ENCODE measurements at regions not wholly inside any gene's neighbourhood (a gene's known extent, or its start where the extent isn't known, plus 50 kb on each side); places are given as distances from the start of the nearest gene placed in this dataset.

DNA sequence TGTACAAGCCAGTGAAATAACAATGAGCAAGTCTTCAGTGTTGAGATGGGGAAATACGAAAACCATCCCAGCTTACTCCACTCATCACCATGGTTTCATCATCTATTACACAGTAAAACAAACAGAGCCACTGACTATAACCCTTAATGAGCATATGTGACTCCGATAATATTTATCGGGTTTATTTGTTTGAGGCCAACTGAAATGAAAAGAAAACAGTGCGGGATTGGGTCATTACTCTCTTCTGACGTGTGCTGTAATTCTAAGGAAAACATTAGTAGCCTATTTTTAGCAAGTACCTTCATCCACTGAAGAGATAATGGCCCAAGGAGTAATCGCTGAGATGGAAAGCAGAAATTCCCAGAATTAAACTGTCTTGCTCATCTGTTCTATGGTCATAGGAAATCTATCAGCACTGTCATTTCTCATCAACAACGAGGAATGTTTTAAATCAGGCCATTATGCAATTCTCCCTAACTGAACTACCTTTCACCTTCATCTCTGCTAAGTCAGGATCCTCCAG is 716.5 kb downstream of the INHBA start:
- Histone ChIP-seq H3K9me3 (ENCODE audit: control extremely low read depth in 1 of 3, control insufficient read depth in 2 of 3, insufficient read depth in 1 of 3, low read length in 2 of 3) (no peaks in the 10 kb centered on the region), H3K9ac (ENCODE audit: low read length) (no peak overlapping the region), H3K79me2 (ENCODE audit: control insufficient read depth, insufficient read depth, low read length) (no peaks in the 10 kb centered on the region), H3K36me3 (replicated peaks in 1 of 2; ENCODE audit: control extremely low read depth in 1 of 2, control insufficient read depth in 1 of 2, extremely low read depth in 1 of 2, insufficient read depth in 2 of 2, low read length in 1 of 2) (no peaks in the 10 kb centered on the region), H4K20me1 (ENCODE audit: control insufficient read depth, insufficient read depth, low read length, poor library complexity, severe bottlenecking) (no peaks in the 10 kb centered on the region), H3K27ac (ENCODE audit: low read length in 2 of 2) (no peak overlapping the region), H3K4me2 (replicated peaks; ENCODE audit: low read depth, low read length, poor library complexity, severe bottlenecking) (no peak overlapping the region), H2AFZ (ENCODE audit: insufficient read depth, low read depth, low read length, poor library complexity, severe bottlenecking) (no peak overlapping the region), H3K4me3 (ENCODE audit: control extremely low read depth in 1 of 5, extremely low read depth in 1 of 5, insufficient read depth in 1 of 5, low read depth in 2 of 5, low read length in 4 of 5) (no peak overlapping the region), H3K27me3 (replicated peaks in 1 of 4; ENCODE audit: control extremely low read depth in 1 of 4, control insufficient read depth in 3 of 4, insufficient read depth in 4 of 4, low read length in 3 of 4) (no peaks in the 10 kb centered on the region), H3K4me1 (ENCODE audit: control insufficient read depth in 2 of 2, insufficient read depth in 2 of 2, low read length in 2 of 2) (no peaks in the 10 kb centered on the region)
- no peak for ATAC-seq (ENCODE audit: low read depth)
- no peaks in the 10 kb centered on the region for H3K4me1 Mint-ChIP-seq
- H3K9me3 Mint-ChIP-seq (ENCODE audit: insufficient read depth): no peaks in the 10 kb centered on the region
- CTCF ChIA-PET: no interaction called here
- no peak for TF ChIP-seq EZH2 (IDR thresholded peaks at IDR 0.05; ENCODE audit: borderline replicate concordance, insufficient read depth, low read depth, low read length, poor library complexity, severe bottlenecking)
- TF ChIP-seq, protein P1, sequence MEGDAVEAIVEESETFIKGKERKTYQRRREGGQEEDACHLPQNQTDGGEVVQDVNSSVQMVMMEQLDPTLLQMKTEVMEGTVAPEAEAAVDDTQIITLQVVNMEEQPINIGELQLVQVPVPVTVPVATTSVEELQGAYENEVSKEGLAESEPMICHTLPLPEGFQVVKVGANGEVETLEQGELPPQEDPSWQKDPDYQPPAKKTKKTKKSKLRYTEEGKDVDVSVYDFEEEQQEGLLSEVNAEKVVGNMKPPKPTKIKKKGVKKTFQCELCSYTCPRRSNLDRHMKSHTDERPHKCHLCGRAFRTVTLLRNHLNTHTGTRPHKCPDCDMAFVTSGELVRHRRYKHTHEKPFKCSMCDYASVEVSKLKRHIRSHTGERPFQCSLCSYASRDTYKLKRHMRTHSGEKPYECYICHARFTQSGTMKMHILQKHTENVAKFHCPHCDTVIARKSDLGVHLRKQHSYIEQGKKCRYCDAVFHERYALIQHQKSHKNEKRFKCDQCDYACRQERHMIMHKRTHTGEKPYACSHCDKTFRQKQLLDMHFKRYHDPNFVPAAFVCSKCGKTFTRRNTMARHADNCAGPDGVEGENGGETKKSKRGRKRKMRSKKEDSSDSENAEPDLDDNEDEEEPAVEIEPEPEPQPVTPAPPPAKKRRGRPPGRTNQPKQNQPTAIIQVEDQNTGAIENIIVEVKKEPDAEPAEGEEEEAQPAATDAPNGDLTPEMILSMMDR (IDR thresholded peaks at IDR 0.05): no peak
- no peak for DNase-seq
- WGBS (ENCODE audit: insufficient coverage): 100% methylated on average over 2 of the region's 7 CpGs
- POLR2A ChIA-PET: no interaction called here
- H3K27me3 Mint-ChIP-seq: no peaks in the 10 kb centered on the region
- intact Hi-C loops (cut with micrococcal nuclease): no loop called here
- no peak overlapping the region for H3K4me3 Mint-ChIP-seq
- H3K27ac Mint-ChIP-seq: no peak overlapping the region

DNA sequence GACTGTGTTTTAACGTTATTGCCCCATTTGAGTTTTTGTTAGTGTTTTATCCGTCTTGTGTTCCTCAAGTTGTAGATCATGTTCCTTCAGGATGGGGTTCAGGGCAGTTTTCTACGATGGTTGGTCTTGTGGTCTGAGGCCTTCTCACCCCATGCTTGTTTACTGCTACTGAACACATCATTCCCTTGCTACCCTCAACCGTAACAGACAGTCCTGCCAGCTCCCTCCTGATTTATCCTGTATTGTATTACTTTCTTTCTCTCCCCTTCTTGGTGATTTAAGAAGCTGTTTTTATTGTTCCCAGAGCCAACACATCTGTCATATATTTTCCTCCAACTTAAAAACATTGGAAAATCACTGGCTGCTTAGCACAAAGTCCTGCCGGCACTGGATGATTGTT is 719.8 kb downstream of the INHBA start:
- no peaks in the 10 kb centered on the region for H3K9me3 ChIP-seq (ENCODE audit: control extremely low read depth in 1 of 3, control insufficient read depth in 2 of 3, insufficient read depth in 1 of 3, low read length in 2 of 3)
- Mint-ChIP-seq H3K4me1 (no peaks in the 10 kb centered on the region), H3K27me3 (no peaks in the 10 kb centered on the region), H3K9me3 (ENCODE audit: insufficient read depth) (no peaks in the 10 kb centered on the region), H3K4me3 (no peak overlapping the region), H3K27ac (no peak overlapping the region)
- H3K27me3 ChIP-seq (replicated peaks in 1 of 4; ENCODE audit: control extremely low read depth in 1 of 4, control insufficient read depth in 3 of 4, insufficient read depth in 4 of 4, low read length in 3 of 4): no peaks in the 10 kb centered on the region
- intact Hi-C loops (cut with micrococcal nuclease): no loop called here
- H4K20me1 ChIP-seq (ENCODE audit: control insufficient read depth, insufficient read depth, low read length, poor library complexity, severe bottlenecking): no peaks in the 10 kb centered on the region
- no peak overlapping the region for H3K4me2 ChIP-seq (replicated peaks; ENCODE audit: low read depth, low read length, poor library complexity, severe bottlenecking)
- H3K9ac ChIP-seq (ENCODE audit: low read length): no peak overlapping the region
- TF ChIP-seq, protein P1 (IDR thresholded peaks at IDR 0.05): no peak
- no peak for TF ChIP-seq EZH2 (IDR thresholded peaks at IDR 0.05; ENCODE audit: borderline replicate concordance, insufficient read depth, low read depth, low read length, poor library complexity, severe bottlenecking)
- no peak for DNase-seq
- 100% methylated on average over 2 of the region's 5 CpGs for WGBS (ENCODE audit: insufficient coverage)
- H3K4me1 ChIP-seq (ENCODE audit: control insufficient read depth in 2 of 2, insufficient read depth in 2 of 2, low read length in 2 of 2): no peaks in the 10 kb centered on the region
- H3K27ac ChIP-seq (ENCODE audit: low read length in 2 of 2): no peak overlapping the region
- no peak for ATAC-seq (ENCODE audit: low read depth)
- CTCF ChIA-PET: no interaction called here
- POLR2A ChIA-PET: no interaction called here
- no peaks in the 10 kb centered on the region for H3K36me3 ChIP-seq (replicated peaks in 1 of 2; ENCODE audit: control extremely low read depth in 1 of 2, control insufficient read depth in 1 of 2, extremely low read depth in 1 of 2, insufficient read depth in 2 of 2, low read length in 1 of 2)
- no peak overlapping the region for H3K4me3 ChIP-seq (ENCODE audit: control extremely low read depth in 1 of 5, extremely low read depth in 1 of 5, insufficient read depth in 1 of 5, low read depth in 2 of 5, low read length in 4 of 5)
- H2AFZ ChIP-seq (ENCODE audit: insufficient read depth, low read depth, low read length, poor library complexity, severe bottlenecking): no peak overlapping the region
- no peaks in the 10 kb centered on the region for H3K79me2 ChIP-seq (ENCODE audit: control insufficient read depth, insufficient read depth, low read length)
